COR-L47 (cell line): ENCODE measurements at regions not wholly inside any gene's neighbourhood (a gene's known extent, or its start where the extent isn't known, plus 50 kb on each side); places are given as distances from the start of the nearest gene placed in this dataset.

ENCODE experiments used
- DNase-seq: peaks from one replicate; lab custom pipeline; 2025; lab: John Stamatoyannopoulos, UW

DNA sequence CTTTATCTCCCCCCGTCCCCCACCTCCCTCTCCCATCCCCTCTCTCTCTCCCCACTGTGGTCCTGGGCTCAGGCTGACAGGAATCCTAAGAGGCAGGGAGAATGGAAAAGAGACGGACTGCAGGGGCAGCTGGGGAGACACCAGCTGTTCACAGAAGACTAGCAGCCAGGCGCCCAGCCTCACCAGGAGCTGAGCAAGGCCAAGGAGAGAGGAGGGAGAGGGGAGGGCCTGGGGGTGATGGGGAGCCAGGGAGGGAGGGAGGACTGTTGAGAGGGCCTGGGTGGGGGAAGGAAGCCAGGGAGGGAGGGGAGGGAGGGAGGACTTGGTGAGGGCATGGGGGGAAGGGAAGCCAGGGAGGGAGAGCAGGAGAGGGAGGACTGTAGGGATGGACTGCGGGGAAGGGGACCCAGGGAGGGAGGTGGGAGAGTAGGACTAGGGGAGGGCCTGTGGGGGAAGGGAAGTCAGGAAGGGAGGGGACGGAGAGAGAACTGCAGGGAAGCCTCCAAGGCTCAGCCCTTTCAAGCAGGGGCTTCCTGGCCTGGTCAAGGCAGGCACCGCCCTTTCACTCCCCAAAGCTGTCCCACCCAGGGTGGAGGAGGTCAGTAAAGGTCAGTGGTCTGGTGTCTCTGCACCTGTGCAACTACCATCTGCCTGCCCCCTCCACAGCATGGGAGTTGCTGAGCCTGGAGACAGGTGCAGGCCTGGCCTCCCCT lies 517.7 kb upstream of the MYT1L start:
- DNase-seq, result peak; percentile 47

GRCh38 chr2:2848198-2848597 lies 517.1 kb upstream of the MYT1L start:
- DNase-seq, result no peak

DNA sequence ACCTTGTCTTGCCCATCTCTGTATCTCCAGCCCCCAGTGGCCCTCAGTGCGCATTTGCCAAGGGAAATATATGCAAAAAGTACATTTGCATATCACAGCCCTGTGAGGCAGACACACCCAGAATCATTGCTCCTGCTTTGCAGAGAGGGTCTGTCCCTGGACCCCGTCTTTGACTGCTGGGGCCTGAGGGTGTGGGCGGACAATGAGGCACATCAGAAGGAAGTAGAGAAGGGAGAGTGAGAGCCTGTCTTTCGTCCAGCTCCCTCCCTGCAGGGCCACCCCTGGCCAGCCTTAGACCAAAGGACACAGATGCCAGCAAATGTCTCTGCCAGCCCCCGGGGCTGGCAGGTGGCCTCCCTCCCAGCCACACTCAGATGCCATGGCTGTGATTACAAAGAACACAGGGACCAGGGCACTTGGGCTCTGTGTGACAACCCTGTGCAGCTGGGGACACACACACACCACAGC lies 516.2 kb upstream of the MYT1L start:
- DNase-seq, result peak; percentile 79

- DNase-seq, result peak; percentile 98
Measured at GRCh38 chr2:2846332-2847208, 515.5 kb upstream of the MYT1L start.

DNA sequence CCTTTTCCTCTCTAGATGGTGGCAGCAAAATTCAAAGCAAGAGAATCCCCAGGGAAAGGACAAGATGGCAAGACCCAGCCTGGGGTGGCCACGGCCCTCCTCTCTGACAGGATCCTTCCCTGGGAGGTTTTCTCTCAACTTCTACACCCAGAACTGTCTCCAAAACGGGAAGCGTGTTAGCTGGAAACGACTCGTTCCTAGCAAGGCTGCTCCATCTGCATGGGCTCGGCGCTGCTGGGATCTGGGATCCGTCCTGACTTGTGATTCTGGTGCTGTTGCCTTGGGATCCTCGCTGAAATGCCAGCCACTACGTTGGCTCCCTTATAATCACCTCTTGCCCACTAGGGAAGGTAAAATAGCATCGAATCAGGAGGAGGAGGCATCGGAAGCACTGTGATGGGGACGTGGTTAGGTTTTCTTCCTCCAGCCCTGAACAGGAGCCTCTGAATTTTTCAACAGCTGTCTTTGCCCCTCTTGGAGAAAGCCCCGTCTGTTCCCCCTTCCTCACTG lies 514.8 kb upstream of the MYT1L start:
- DNase-seq, result no peak

- DNase-seq, result no peak
Measured at GRCh38 chr2:2845267-2845666, 514.2 kb upstream of the MYT1L start.

DNA sequence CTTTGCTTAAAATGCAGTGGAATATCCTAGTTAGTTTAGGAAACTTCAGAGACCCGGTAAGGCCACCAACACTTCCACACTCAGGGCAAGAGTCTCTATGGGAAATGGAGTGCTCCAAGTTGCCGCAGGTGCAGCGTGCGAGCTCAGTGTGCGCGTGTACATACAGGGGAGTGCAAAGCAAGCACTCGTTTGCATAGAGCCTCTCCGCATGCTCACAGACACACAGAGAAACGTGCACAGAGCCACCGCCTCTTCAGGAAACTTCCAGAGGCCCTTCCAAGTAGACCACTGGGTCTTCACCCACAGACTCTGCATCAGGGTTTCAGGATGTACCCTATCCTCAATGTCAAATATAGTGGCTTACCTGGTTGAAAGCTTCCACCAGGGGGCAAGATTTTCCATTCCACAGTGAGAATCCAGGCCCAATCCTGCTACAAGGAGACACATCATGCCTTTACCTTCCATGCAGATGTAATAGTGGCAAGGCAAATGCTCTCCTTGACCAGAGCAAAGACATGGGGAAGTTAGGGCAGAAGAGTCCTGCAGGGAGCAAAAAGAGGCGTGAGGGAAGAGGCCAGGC lies 513.0 kb upstream of the MYT1L start:
- no peak for DNase-seq

GRCh38 chr2:2842466-2842865 lies 511.4 kb upstream of the MYT1L start:
- no peak for DNase-seq

DNA sequence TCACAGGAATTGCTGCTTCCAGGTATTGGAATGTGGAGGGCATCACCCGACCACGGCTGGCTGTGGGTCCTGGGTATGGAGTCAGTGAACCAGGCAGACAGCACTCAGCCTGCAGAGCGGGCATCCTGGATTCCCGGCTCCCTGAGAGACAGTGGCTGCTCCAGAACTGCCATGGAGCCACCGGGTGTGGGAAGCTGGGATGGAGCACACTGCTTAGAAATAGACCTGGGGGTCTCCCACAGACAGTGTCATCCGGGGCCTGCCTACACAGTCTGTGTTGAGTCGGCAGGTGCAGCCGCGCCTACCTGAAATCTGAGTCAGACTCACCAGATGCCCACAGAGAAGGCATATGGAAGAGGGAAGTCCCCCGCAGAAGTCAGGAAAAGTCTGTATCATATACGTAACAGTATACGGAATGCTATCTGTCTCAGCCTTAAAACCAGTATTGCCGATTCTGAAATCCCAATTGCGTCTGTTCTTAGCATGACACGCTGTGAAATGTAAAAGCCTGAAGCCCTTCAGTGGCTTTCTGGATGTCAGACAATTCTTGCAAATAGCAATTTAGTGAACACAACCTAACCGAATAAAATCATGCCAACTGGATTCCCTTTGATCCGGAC lies 509.7 kb upstream of the MYT1L start:
- no peak for DNase-seq

- no peak for DNase-seq
Measured at GRCh38 chr2:2839782-2840531, 508.9 kb upstream of the MYT1L start.

GRCh38 chr2:2839393-2839781 lies 508.3 kb upstream of the MYT1L start:
- no peak for DNase-seq

DNA sequence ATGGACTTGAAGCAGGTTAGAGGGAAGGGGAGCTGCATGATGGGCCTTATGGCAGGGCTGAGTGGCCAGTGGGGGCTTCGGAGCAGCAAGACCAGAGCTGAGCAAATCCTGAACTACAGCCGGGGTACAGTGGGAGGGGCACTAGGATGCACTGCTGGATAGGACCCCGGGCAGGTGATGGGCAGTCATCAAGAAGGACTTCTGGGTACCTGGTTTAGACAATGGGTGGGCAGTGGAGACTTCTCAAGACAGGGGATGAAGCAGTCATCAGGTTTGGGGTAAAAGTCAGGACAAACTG lies 507.4 kb upstream of the MYT1L start:
- DNase-seq, result no peak

DNA sequence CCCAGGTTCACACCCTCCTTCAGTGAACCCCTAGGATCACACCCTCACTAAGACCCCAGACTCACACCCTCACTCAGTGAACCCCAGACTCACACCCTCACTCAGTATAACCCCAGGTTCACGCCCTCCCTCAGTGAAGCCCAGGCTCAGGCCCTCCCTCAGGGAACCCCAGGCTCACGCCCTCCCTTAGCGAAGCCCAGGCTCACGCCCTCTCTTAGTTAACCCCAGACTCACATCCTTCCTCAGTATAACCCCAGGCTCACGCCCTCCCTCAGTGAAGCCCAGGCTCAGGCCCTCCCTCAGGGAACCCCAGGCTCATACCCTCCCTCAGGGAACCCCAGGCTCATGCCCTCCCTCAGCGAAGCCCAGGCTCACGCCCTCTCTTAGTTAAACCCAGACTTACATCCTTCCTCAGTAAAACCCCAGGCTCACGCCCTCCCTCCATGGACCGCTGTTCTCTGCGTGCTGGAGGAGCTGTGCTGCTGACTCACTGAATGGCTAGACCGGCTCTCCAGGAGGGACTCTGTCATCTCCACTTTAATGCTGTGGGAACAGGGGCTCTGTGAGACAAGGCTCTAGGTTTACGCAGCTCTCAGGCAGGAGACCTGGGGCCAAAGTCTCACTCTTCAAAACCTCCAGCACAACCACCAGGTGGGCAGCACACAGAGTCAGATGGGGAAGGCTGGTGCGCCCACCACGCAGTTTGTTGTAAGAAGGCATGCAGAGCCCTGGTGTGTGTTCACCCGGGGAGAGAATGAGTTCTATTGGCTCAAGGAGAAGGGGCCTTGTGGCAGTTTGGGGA lies 506.9 kb upstream of the MYT1L start:
- no peak for DNase-seq

- no peak for DNase-seq
Measured at GRCh38 chr2:2836343-2837070, 505.4 kb upstream of the MYT1L start.

DNA sequence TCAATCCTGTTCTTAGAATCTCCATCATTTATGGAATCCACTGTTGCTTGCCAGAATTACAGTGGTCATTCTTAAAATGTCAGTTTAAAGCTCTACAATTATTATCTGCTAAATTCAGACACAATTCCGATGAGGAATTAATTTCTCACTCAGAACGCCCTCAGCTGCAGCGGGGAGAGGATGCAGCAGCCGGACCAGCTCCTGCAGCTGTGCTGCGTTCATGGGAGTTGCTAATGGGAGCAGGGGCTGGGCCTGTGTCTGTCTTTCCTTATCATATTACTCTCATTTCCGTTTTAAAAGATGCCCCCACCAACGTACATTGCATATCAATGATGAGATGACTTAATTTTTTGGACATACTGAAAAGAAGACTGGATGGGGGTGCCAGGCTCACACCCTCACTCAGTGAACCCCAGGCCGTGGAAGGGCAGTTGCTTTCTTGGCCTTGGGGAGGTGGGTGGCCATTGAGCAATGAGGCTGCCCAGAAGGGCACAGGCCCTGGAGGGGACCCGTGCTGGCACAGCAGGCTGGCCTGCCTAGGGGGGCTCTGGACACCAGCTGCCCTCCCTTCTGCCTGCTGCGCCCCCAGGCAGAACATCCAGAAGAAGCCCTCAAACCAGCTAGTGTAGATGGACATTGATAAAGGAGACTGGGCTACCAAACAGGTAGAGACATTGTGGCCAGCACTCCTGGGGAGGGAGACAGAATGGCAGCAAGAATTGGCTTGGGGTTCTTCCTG lies 503.6 kb upstream of the MYT1L start:
- no peak for DNase-seq

- no peak for DNase-seq
Measured at GRCh38 chr2:2834105-2834504, 503.0 kb upstream of the MYT1L start.

DNA sequence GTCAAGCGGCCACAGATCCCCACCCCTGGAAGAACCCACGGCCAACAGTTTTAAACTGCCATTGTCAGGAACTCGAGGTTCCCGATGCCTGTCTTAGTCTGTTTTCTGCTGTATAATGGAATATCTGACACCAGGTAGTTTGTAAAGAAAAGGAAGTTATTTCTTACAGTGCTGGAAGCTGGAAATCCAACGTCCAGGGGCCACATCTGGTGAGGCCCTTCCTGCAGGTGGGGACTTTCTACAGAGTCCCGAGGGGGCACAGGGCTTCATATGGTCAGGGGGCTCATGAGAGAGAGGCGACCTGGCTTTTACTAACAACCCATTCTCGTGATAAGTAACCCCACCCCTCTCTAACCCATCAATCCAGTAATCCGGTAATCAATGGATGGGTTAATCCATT lies 501.6 kb upstream of the MYT1L start:
- DNase-seq, result no peak

GRCh38 chr2:2831633-2832032 lies 500.6 kb upstream of the MYT1L start:
- no peak for DNase-seq

- DNase-seq, result no peak
Measured at GRCh38 chr2:2830576-2830975, 499.5 kb upstream of the MYT1L start.
